Vagina (tissue), 2 donors: ENCODE measurements at regions not wholly inside any gene's neighbourhood (a gene's known extent, or its start where the extent isn't known, plus 50 kb on each side); places are given as distances from the start of the nearest gene placed in this dataset.

Experiments used
- POLR2A ChIP-seq, 2 donors: fragments of 450-650 bp; IDR thresholded peaks; one replicate each; pipeline ENCODE4 v1.6.1; 2017; ENCODE audit warnings: antibody characterized with exemption in 2 of 2, mild to moderate bottlenecking in 2 of 2, moderate library complexity in 2 of 2
- TF ChIP-seq, protein P1 (sequence below), 3 experiments: fragments of 450-650 bp in 2 of 3; fragments of 200-600 bp in 1 of 3; sonication (generic) in 1 of 3; IDR thresholded peaks; one replicate each; pipeline ENCODE4 v1.5.1; 2017 to 2019; ENCODE audit warnings: antibody characterized with exemption in 3 of 3, mild to moderate bottlenecking in 2 of 3, moderate library complexity in 2 of 3

DNA sequence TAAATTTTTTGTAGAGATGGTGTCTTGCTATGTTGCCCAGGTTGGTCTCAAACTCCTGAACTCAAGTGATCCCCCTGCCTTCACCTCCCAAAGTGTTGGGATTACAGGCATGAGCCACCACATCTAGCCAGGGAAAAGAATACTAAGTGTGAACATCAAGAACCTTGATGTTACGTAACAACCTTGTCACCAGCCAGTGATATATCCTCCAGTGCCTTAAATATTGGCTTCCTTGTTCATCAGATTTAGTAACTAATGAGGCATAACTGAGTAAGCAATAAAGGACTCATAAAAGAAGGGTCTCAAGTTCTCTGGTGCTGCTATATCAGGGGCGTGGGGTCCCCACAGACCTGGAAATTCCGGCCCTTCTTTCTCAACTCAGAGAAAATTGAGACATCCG, 60.5 kb upstream of the ENPEP start:
- TF ChIP-seq POLR2A (IDR thresholded peaks at IDR 0.05), result no peak
- TF ChIP-seq, protein P1, sequence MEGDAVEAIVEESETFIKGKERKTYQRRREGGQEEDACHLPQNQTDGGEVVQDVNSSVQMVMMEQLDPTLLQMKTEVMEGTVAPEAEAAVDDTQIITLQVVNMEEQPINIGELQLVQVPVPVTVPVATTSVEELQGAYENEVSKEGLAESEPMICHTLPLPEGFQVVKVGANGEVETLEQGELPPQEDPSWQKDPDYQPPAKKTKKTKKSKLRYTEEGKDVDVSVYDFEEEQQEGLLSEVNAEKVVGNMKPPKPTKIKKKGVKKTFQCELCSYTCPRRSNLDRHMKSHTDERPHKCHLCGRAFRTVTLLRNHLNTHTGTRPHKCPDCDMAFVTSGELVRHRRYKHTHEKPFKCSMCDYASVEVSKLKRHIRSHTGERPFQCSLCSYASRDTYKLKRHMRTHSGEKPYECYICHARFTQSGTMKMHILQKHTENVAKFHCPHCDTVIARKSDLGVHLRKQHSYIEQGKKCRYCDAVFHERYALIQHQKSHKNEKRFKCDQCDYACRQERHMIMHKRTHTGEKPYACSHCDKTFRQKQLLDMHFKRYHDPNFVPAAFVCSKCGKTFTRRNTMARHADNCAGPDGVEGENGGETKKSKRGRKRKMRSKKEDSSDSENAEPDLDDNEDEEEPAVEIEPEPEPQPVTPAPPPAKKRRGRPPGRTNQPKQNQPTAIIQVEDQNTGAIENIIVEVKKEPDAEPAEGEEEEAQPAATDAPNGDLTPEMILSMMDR (IDR thresholded peaks at IDR 0.05), result no peak
